SU-DHL-6 (cell line): ENCODE measurements at regions not wholly inside any gene's neighbourhood (a gene's known extent, or its start where the extent isn't known, plus 50 kb on each side); places are given as distances from the start of the nearest gene placed in this dataset.
"Not testable (repeated sequence)": the region's sequence is repeated elsewhere in the genome, so short reads cannot be mapped to it uniquely, and the experiment has no call there.

Experiments
- H2AFZ ChIP-seq: fragments of 200-600 bp; sonication (generic); 2 replicates; pipeline ENCODE4 v1.6.1; 2014; ENCODE audit warnings: low read depth, mild to moderate bottlenecking, moderate library complexity, mixed read lengths, antibody characterized with exemption, low read length; ENCODE audit not compliant: severe bottlenecking
- H3F3A ChIP-seq: fragments of 200-600 bp; shearing (Covaris generic); 2 replicates; pipeline ENCODE4 v1.6.0; 2016; ENCODE audit warnings: antibody characterized with exemption, mild to moderate bottlenecking; ENCODE audit not compliant: insufficient read depth
- H3K27ac ChIP-seq: fragments of 200-600 bp; sonication (generic); 2 replicates; pipeline ENCODE4 v1.5.1; 2016; ENCODE audit warnings: low read depth, mild to moderate bottlenecking, low read length, moderate library complexity, mixed read lengths
- H3K27me3 ChIP-seq: fragments of 200-600 bp; sonication (generic), shearing (Covaris generic); 2 replicates; pipeline ENCODE4 v1.6.0; 2014; ENCODE audit warnings: mild to moderate bottlenecking, low read length
- H3K36me3 ChIP-seq: fragments of 200-600 bp; sonication (generic); 2 replicates; pipeline ENCODE4 v1.6.1; 2014; ENCODE audit warnings: mild to moderate bottlenecking, low read length, mixed read lengths
- H3K4me2 ChIP-seq: fragments of 300-600, 200-600 bp; shearing (Covaris generic), sonication (generic); 2 replicates; pipeline ENCODE4 v1.6.0; 2014; ENCODE audit warnings: low read length, low read depth, mild to moderate bottlenecking; ENCODE audit not compliant: poor library complexity, severe bottlenecking
- H3K4me3 ChIP-seq: fragments of 200-600 bp; sonication (generic); 2 replicates; pipeline ENCODE4 v1.5.1; 2014; ENCODE audit warnings: antibody characterized with exemption, low read length, mild to moderate bottlenecking, mixed read lengths; ENCODE audit not compliant: insufficient read depth, poor library complexity, severe bottlenecking
- H3K79me2 ChIP-seq: fragments of 200-600 bp; sonication (generic); 2 replicates; pipeline ENCODE4 v1.6.1; 2014; ENCODE audit warnings: mild to moderate bottlenecking, low read length, moderate library complexity; ENCODE audit not compliant: insufficient read depth
- H3K9ac ChIP-seq: fragments of 200-600 bp; sonication (generic); 2 replicates; pipeline ENCODE4 v1.7.0; 2014; ENCODE audit warnings: mild to moderate bottlenecking, low read length
- H3K9me2 ChIP-seq: fragments of 200-600 bp; sonication (generic); replicated peaks from 2 replicates; pipeline ENCODE4 v1.6.1; 2014; ENCODE audit warnings: low read length; ENCODE audit not compliant: insufficient read depth
- H3K9me3 ChIP-seq: fragments of 200-600 bp; sonication (generic); 2 replicates; pipeline ENCODE4 v1.6.1; 2014; ENCODE audit warnings: low read length, mixed read lengths; ENCODE audit not compliant: insufficient read depth
- H4K20me1 ChIP-seq: fragments of 200-600 bp; sonication (generic); 2 replicates; pipeline ENCODE4 v1.6.1; 2014; ENCODE audit warnings: low read depth, mild to moderate bottlenecking, antibody characterized with exemption, low read length, moderate library complexity, mixed read lengths
- CTCF ChIP-seq: fragments of 200-600 bp; sonication (generic); IDR thresholded peaks from one replicate; pipeline ENCODE4 v1.5.1; 2017; ENCODE audit warnings: antibody characterized with exemption, mild to moderate bottlenecking, low read length, moderate library complexity; ENCODE audit not compliant: insufficient read depth, poor library complexity, severe bottlenecking
- EZH2phosphoT487 ChIP-seq: fragments of 200-600 bp; sonication (generic), shearing (Covaris generic); conservative IDR thresholded peaks from 2 replicates; pipeline ENCODE4 v1.6.1; 2018; ENCODE audit warnings: mild to moderate bottlenecking, antibody characterized with exemption, low read length, moderate library complexity, mixed read lengths

DNA sequence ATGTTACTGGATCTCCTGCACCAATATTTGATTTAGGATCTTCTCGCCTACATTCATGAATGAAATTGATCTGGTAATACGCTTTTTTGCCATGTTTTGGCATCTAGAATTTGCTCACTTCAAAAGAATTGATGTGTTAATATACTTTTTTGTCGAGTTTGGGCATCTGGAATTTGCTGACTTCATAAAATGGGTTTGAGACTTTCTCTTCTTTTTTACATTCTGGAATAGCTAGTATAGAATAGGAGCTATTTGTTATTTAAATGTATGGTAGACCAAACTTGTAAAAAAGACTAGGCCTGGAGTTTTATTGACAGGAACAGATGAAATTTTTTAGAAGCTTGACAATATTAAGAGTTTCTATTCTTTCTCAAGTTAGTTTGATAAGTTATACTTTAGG, 404.9 kb upstream of the TENM3 start:
- H3K27ac ChIP-seq, result no peak overlapping the region
- H3F3A ChIP-seq, result no peaks in the 10 kb centered on the region
- H3K79me2 ChIP-seq, result no peaks in the 10 kb centered on the region
- H3K27me3 ChIP-seq, result no peaks in the 10 kb centered on the region
- no peak overlapping the region for H2AFZ ChIP-seq
- H3K9me3 ChIP-seq, result no peaks in the 10 kb centered on the region
- no peak overlapping the region for H3K9ac ChIP-seq
- no peak for TF ChIP-seq CTCF
- no peak for TF ChIP-seq EZH2phosphoT487
- no peak overlapping the region for H3K4me2 ChIP-seq
- H3K4me3 ChIP-seq, result no peak overlapping the region
- no peaks in the 10 kb centered on the region for H4K20me1 ChIP-seq
- H3K9me2 ChIP-seq, result no peaks in the 10 kb centered on the region
- no peaks in the 10 kb centered on the region for H3K36me3 ChIP-seq

GRCh38 chr4:181843797-181844196, 399.4 kb upstream of the TENM3 start:
- H3K9me2 ChIP-seq, H3K4me3 ChIP-seq, H4K20me1 ChIP-seq, H3K4me2 ChIP-seq, H3F3A ChIP-seq, H3K36me3 ChIP-seq, H3K9me3 ChIP-seq, H3K79me2 ChIP-seq, H3K27me3 ChIP-seq, H3K27ac ChIP-seq, H2AFZ ChIP-seq, H3K9ac ChIP-seq: not testable (repeated sequence)

GRCh38 chr4:181845617-181846016, 397.6 kb upstream of the TENM3 start:
- H3K36me3 ChIP-seq, result no peaks in the 10 kb centered on the region
- no peaks in the 10 kb centered on the region for H3K27me3 ChIP-seq
- H3K9me2 ChIP-seq, result no peaks in the 10 kb centered on the region
- H3K4me3 ChIP-seq, result no peak overlapping the region
- no peaks in the 10 kb centered on the region for H4K20me1 ChIP-seq
- no peak overlapping the region for H3K9ac ChIP-seq
- no peak overlapping the region for H3K4me2 ChIP-seq
- no peak overlapping the region for H3K27ac ChIP-seq
- no peak overlapping the region for H2AFZ ChIP-seq
- TF ChIP-seq CTCF (no peak), EZH2phosphoT487 (no peak)
- H3K9me3 ChIP-seq, result no peaks in the 10 kb centered on the region
- no peaks in the 10 kb centered on the region for H3F3A ChIP-seq
- no peaks in the 10 kb centered on the region for H3K79me2 ChIP-seq

GRCh38 chr4:181846934-181847333, 396.3 kb upstream of the TENM3 start:
- no peak overlapping the region for H2AFZ ChIP-seq
- H3K27me3 ChIP-seq, result no peaks in the 10 kb centered on the region
- no peaks in the 10 kb centered on the region for H3K36me3 ChIP-seq
- no peak overlapping the region for H3K4me3 ChIP-seq
- H3K9me2 ChIP-seq, result no peaks in the 10 kb centered on the region
- H3K9ac ChIP-seq, result no peak overlapping the region
- H4K20me1 ChIP-seq, result no peaks in the 10 kb centered on the region
- TF ChIP-seq CTCF (no peak), EZH2phosphoT487 (no peak)
- no peaks in the 10 kb centered on the region for H3F3A ChIP-seq
- H3K27ac ChIP-seq, result no peak overlapping the region
- H3K79me2 ChIP-seq, result no peaks in the 10 kb centered on the region
- no peaks in the 10 kb centered on the region for H3K9me3 ChIP-seq
- no peak overlapping the region for H3K4me2 ChIP-seq
